Activated naive CD8-positive, alpha-beta T cell treated with anti-CD3 and anti-CD28 coated beads, Interleukin-2, amount 50 U/mL, for 16 hours (primary cell): ENCODE measurements at regions not wholly inside any gene's neighbourhood (a gene's known extent, or its start where the extent isn't known, plus 50 kb on each side); places are given as distances from the start of the nearest gene placed in this dataset.

Experiments
- DNase-seq: peaks from one replicate; pipeline ENCODE4 v3.0.0-alpha.2; 2020; ENCODE audit warnings: low read depth, low spot score

DNA sequence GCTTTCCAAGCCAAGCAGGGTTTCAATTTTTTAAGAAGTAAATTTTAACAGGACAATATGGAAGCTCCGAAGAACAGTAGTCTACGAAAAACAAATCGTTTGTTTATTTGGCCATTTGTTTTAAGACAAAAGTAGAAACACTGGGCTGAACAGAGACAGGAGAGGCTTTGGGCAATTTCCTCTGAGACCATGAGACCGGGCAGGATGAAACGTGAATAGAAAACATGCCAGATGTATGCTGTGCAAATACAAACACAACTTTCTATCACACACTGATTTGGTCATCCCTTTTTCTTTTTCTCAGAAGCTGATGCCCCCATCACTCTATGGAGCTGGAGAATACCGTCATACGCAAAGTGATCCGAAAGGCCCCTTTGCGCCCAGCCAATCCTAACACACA is 1111.1 kb downstream of the BCL11B start:
- DNase-seq: no peak

DNA sequence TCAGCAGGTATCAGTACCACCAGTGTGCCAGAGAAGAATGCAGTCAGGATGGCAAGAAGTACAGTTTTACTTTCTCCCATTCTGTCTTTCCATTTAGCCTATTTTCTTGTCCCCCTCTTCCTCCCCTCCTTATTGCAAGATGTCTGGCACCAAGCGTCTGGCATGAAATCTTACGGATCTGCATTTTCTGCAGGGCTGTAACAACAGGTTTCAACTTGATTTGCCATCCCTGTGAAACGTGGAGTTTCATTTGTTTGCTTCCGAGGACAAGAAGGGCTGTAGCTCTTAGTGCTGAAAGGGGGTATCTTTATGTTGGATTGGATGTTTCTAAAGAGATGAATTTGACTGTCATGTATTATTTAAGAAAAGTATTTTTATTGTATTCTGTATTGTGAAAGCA is 1110.6 kb downstream of the BCL11B start:
- DNase-seq: no peak

DNA sequence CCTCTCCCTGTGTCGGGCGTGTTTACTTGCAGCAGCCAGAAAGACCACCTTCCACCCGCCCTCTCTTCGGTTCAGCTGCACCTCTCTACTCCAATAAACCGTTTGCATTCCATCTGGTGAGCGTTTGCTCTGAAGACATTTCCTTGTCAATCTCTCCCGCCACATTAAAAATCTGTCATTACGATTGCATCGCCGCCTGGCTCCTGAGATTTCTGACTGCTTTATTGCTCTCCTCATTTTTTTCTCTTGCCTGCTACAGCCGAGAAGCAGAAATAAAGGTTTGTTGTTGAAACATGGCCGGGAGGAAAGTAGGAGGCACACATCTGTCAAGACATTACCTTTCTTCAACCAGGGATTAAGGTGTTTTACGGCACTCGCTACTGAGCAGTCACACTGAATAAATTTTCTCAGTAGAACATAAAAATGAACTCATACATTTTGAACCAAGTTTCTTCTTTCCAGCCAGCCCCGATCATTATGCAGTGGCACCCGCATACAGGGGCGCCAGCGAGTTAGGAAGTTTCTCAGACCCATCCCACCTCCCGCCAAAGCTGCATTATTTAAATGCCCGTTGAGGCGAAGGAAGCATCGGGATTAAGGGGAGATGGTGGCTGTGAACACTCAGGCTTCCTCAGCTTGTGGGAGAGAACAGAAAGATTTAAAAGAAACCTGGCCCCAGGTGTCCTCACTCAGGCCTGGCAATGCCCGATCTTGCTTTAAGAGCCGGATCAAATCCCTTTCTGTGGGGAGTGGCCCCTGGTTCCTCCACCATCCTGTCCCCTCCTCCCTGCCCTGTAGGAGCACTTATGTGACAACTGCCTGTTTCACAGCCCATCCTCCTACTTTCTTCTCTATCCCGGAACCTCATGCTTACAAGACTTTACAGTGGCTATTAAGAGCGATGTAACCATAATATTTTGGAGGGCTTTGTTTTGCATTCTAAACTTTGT is 1108.9 kb downstream of the BCL11B start:
- DNase-seq: no peak

- DNase-seq: no peak
These were observed 1108.1 kb downstream of the BCL11B start for GRCh38 chr14:98163873-98164272.

GRCh38 chr14:98165976-98166375 is 1106.0 kb downstream of the BCL11B start:
- no peak for DNase-seq

GRCh38 chr14:98167275-98167674 is 1104.7 kb downstream of the BCL11B start:
- DNase-seq: no peak

- no peak for DNase-seq
These were observed 1104.3 kb downstream of the BCL11B start for GRCh38 chr14:98167705-98168104.

GRCh38 chr14:98168211-98168985 is 1103.6 kb downstream of the BCL11B start:
- no peak for DNase-seq

- DNase-seq: no peak
These were observed 1102.8 kb downstream of the BCL11B start for GRCh38 chr14:98169170-98169587.

DNA sequence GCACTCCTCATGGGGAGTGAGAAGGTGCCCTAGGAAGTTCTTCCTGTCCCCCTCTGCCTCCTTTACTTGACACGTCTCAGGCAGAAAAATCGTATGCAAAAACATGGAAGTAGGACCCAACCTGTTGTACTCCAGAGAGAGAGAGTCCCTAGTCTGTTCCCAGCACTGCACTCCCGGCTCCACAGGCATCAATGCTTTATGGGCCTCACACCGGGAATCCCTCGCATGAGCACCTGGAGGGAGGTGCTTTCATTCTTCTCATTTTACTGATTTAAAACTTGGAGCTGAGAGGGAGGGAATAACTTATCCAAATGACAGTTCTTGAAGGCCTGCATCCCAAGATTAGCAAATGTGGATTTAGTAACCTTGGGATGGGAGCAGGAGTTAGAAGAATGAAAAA is 1101.4 kb downstream of the BCL11B start:
- DNase-seq: no peak

GRCh38 chr14:98171654-98172053 is 1100.3 kb downstream of the BCL11B start:
- DNase-seq: no peak

- DNase-seq: no peak
These were observed 1099.7 kb downstream of the BCL11B start for GRCh38 chr14:98172243-98172778.

DNA sequence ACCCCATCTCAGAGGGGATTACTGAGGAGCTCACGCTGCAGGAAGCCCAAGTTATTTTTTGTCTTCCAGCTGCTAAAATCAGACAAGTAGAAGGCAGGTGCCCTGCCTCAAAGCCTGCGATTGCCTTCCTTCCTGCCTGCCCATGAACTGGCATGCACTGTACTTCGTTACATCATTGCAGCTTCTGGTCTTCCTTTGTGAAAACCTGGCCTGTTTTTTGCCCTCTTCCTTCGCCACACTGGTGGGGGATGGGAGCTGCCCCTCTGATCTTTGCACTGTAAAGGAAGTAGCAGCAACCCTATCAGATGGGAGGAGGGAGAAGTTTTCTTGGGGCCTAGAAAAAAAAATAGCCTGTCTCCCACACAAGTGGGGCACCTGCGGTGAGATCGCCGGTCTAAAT is 1098.7 kb downstream of the BCL11B start:
- DNase-seq: no peak

DNA sequence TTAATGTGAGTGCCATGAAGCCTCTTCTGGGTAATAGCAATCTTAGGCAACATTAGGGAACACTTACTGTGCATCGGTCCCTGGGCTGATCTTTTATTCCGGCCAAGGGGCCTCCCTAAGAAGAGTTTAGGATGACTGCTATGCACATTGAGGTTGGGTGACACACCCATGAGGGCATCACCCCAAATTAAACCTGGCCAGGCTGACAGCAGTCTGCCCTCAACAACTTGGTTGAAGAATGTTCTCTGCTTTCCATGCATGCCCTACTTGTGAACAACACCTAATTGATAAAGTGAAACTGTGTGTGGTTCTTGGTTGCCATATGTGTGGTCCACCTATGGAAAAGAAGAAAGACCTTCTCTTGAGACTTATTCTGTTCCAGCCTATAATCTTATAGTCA is 1098.0 kb downstream of the BCL11B start:
- DNase-seq: no peak

GRCh38 chr14:98175436-98175835 is 1096.6 kb downstream of the BCL11B start:
- DNase-seq: no peak

DNA sequence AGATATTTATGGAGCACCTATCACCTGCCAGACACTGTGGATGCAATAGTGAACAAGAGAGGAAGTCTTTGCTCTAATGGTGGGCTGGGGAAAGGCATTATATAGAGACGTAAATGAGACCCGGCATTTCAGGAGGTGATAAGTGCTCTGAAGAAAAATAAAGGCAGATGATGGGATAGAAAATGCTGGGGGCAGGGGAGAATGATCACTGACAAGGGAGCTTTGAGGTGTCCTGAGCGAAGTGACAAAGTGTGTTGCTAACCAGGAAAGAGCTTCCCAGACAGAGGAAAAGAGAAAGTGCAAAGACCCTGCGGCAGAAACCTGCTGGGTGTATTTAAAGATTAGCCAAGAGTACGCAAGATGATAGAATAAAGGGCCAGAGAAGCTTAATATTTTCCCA is 1096.1 kb downstream of the BCL11B start:
- no peak for DNase-seq

DNA sequence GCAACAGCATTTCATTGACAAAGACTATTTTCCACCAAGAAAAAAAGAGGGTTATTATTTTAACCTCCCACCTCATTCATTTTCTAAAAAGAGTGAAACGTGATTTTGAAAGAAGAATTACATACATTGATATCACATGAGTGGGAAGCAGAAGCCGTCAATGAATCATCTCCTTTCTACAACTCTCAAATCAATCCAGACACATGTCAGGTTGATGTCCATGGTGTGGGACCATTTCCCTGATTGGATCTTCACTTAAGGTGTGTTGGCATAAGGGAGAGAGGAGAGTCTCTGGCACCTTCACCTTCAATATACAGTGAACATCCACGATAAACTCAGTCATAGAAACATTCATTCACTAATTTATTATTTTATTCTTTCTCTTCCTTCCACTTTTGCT is 1095.1 kb downstream of the BCL11B start:
- DNase-seq: no peak

DNA sequence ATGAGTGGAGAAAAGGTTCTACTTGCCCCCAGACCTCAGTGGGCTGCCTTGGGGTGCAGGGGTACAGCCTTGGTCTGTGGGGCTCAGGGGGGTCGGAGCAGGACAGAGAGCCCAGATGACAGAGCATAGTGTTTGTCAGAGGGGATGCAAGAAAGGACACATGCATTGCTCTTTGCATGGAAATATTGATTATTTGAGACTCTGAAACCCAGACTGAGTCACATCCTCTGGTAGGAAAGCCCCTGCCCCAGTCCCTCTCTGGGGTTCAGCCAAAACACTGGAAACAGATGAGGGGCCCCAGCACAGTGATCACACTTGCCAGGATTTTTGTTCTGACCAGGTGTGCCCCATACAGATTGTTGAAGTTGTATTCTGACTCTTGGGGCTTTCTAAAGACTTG is 1094.4 kb downstream of the BCL11B start:
- peak; percentile 47 for DNase-seq

GRCh38 chr14:98181241-98181640 is 1090.8 kb downstream of the BCL11B start:
- DNase-seq: no peak

- DNase-seq: no peak
These were observed 1090.2 kb downstream of the BCL11B start for GRCh38 chr14:98181768-98182167.

DNA sequence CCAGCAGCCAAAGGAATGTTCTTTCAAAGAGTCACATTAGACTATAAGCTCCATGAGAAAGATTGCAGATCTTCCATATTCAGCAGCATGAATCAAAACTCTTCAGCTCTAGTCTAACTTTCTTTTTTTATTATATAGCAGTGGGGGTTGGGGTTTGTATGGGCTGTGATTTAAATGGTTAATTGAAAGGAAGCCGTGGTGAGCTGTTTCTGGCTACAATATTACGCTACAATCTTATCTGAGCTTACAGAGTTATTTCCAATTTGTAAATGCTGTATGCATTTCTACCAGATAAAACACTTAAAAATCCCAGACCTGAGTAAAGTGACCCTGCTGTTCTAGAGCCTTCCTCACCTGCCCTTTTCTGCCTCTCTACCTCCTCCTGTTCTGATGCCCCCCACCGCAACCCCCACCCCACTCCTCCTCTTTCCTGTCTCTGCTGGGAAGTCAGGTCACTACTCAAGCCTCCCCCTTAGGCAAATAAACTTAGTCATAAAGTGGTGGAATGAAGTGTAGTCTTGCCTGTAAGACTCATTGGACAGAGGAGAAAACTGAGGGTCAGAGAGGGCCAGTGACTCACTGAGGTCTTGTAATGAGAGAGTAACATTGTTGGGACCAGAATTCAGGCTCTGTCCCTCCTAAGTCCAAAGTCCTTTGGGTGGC is 1089.5 kb downstream of the BCL11B start:
- no peak for DNase-seq

- no peak for DNase-seq
These were observed 1088.4 kb downstream of the BCL11B start for GRCh38 chr14:98183556-98183955.
